GM12878 (cell line): ENCODE measurements at regions not wholly inside any gene's neighbourhood (a gene's known extent, or its start where the extent isn't known, plus 50 kb on each side); places are given as distances from the start of the nearest gene placed in this dataset.

ENCODE experiments used
- ATAC-seq: fragments of 200-7000 bp; cut with Tn5 transposase; 3 replicates; pipeline ENCODE4 v1.9.1; 2020; ENCODE audit warnings: mild to moderate bottlenecking, moderate library complexity
- BruUV-seq: library from RNA; stranded (reverse); fragments of 400-500 nt; replicated peaks from 2 replicates; lab custom pipeline; 2021; lab: Mats Ljungman, UMichigan
- CTCF ChIA-PET: fragments of 300-600 bp; sonication (Branson Sonifier 250); formaldehyde crosslinking; extraction: SDS; loops from one replicate; lab custom pipeline; 2021; ENCODE audit warnings: inconsistent platforms; lab: Yijun Ruan, JAX
- POLR2A ChIA-PET: fragments of 350-600 bp; formaldehyde crosslinking; extraction: SDS; loops from one replicate; lab custom pipeline; 2021; ENCODE audit warnings: inconsistent platforms; lab: Charles Lee
- RAD21 ChIA-PET: fragments of 300-600 bp; sonication (Branson Sonifier 250); formaldehyde crosslinking; loops from one replicate; lab custom pipeline; 2023; ENCODE audit warnings: antibody characterized with exemption; ENCODE audit not compliant: unreplicated experiment; lab: Charles Lee
- SMC1A ChIA-PET: fragments of 300-600 bp; sonication (Branson Sonifier 250); formaldehyde crosslinking; loops from one replicate; lab custom pipeline; 2023; ENCODE audit not compliant: unreplicated experiment, uncharacterized antibody; lab: Charles Lee
- DNase-seq: peaks from one replicate; pipeline ENCODE4 v3.0.0-alpha.2; 2011; ENCODE audit warnings: low read depth, low spot score
- FAIRE-seq: peaks from 3 replicates; lab custom pipeline; 2011; peaks lifted over from hg19 to GRCh38; lab: Jason Lieb, UNC
- H2AFZ ChIP-seq: 2 replicates; pipeline ENCODE4 v1.6.0; 2011; ENCODE audit warnings: low read depth, low read length, control low read depth; ENCODE audit not compliant: control insufficient read depth
- H3K27ac ChIP-seq: 2 replicates; pipeline ENCODE4 v1.5.1; 2011; ENCODE audit warnings: control low read depth; ENCODE audit not compliant: control insufficient read depth, insufficient read depth
- H3K27me3 ChIP-seq, 2 experiments: replicated peaks in 1 of 2; 2 replicates each; pipeline versions ENCODE4 v1.6.0 to v1.6.1; 2011; ENCODE audit warnings: low read length in 1 of 2; ENCODE audit not compliant: control insufficient read depth in 2 of 2, insufficient read depth in 2 of 2
- H3K36me3 ChIP-seq, 2 experiments: 2 replicates each; pipeline ENCODE4 v1.5.1; 2011; ENCODE audit warnings: low read length in 1 of 2; ENCODE audit not compliant: control insufficient read depth in 2 of 2, insufficient read depth in 2 of 2
- H3K4me1 ChIP-seq: 2 replicates; pipeline ENCODE4 v1.6.1; 2011; ENCODE audit warnings: mild to moderate bottlenecking, low read length, moderate library complexity, mixed read lengths; ENCODE audit not compliant: control insufficient read depth, insufficient read depth
- H3K4me2 ChIP-seq: 2 replicates; pipeline ENCODE4 v1.6.0; 2011; ENCODE audit warnings: control low read depth; ENCODE audit not compliant: control insufficient read depth, insufficient read depth
- H3K4me3 ChIP-seq: fragments of 200-600 bp; sonication (generic); 2 replicates; pipeline ENCODE4 v1.5.1; 2016
- H3K79me2 ChIP-seq: 2 replicates; pipeline ENCODE4 v1.6.0; 2011; ENCODE audit warnings: low read length; ENCODE audit not compliant: control insufficient read depth, insufficient read depth
- H3K9ac ChIP-seq: 2 replicates; pipeline ENCODE4 v1.8.0; 2011; ENCODE audit warnings: low read length, control low read depth, mixed read lengths; ENCODE audit not compliant: control insufficient read depth, insufficient read depth
- H3K9me3 ChIP-seq: replicated peaks from 3 replicates; pipeline ENCODE4 v1.5.1; 2011; ENCODE audit warnings: mild to moderate bottlenecking, low read length; ENCODE audit not compliant: control insufficient read depth, insufficient read depth
- H4K20me1 ChIP-seq: 2 replicates; pipeline ENCODE4 v1.6.0; 2011; ENCODE audit not compliant: control insufficient read depth, insufficient read depth
- DPF2 ChIP-seq: fragments of 450-650 bp; IDR thresholded peaks from 2 replicates; pipeline ENCODE4 v1.6.1; 2017; ENCODE audit warnings: mild to moderate bottlenecking
- HDGF ChIP-seq: fragments of 450-650 bp; IDR thresholded peaks from 2 replicates; pipeline ENCODE4 v1.6.1; 2016; ENCODE audit warnings: antibody characterized with exemption
- NFXL1 ChIP-seq: fragments of 450-650 bp; IDR thresholded peaks from 2 replicates; pipeline ENCODE4 v1.6.1; 2017; ENCODE audit warnings: antibody characterized with exemption, mild to moderate bottlenecking, borderline replicate concordance
- NFYA ChIP-seq: IDR thresholded peaks from 2 replicates; pipeline ENCODE4 v1.6.1; 2011; ENCODE audit warnings: low read depth, mild to moderate bottlenecking, low read length, improper control_type of control experiment, borderline replicate concordance
- RBBP5 ChIP-seq: fragments of 200-600 bp; sonication (generic); conservative IDR thresholded peaks from 2 replicates; pipeline ENCODE4 v1.6.1; 2016
- SIX5 ChIP-seq: IDR thresholded peaks from 2 replicates; pipeline ENCODE4 v1.6.1; 2011; ENCODE audit warnings: mild to moderate bottlenecking, low read depth, low read length, moderate library complexity; ENCODE audit not compliant: severe bottlenecking
- SMC3 ChIP-seq: IDR thresholded peaks from 2 replicates; pipeline ENCODE4 v1.6.1; 2011; ENCODE audit warnings: low read length, improper control_type of control experiment, borderline replicate concordance
- SP1 ChIP-seq: IDR thresholded peaks from one replicate; pipeline ENCODE4 v1.6.1; 2011; ENCODE audit warnings: low read depth, low read length
- ZNF622 ChIP-seq: fragments of 450-650 bp; IDR thresholded peaks from 2 replicates; pipeline ENCODE4 v1.6.1; 2017; ENCODE audit warnings: mild to moderate bottlenecking, inconsistent platforms
- ZSCAN29 ChIP-seq: fragments of 450-650 bp; IDR thresholded peaks from 2 replicates; pipeline ENCODE4 v1.6.1; 2017; ENCODE audit warnings: mild to moderate bottlenecking, moderate library complexity
- WGBS: methylation state at CpG from one replicate; pipeline ENCODE4 v1.1.6; 2016; ENCODE audit warnings: low lambda C conversion rate; ENCODE audit not compliant: insufficient replicate concordance, insufficient coverage; ENCODE audit errors: missing lambda C conversion rate; 5-methylcytosine and 5-hydroxymethylcytosine counted together
- in situ Hi-C: fragments of 300-500 bp; cut with MboI; formaldehyde crosslinking; loops from 9 replicates; pipeline ENCODE4 v1.14.3; 2018; ENCODE audit warnings: mixed read lengths
- intact Hi-C: fragments of 100-400 bp; cut with micrococcal nuclease; formaldehyde crosslinking; loops from one replicate; pipeline ENCODE4 v1.14.2; 2022; ENCODE audit not compliant: unreplicated experiment
- TF ChIP-seq, protein P1 (sequence below): IDR thresholded peaks from 2 replicates; pipeline ENCODE4 v1.6.1; 2012; ENCODE audit warnings: low read depth, low read length, improper control_type of control experiment
- TF ChIP-seq, protein P2 (sequence below): fragments of 450-650 bp; IDR thresholded peaks from 2 replicates; pipeline ENCODE4 v1.6.1; 2017; ENCODE audit warnings: mild to moderate bottlenecking, low read depth, inconsistent platforms; ENCODE audit not compliant: poor library complexity, severe bottlenecking
- TF ChIP-seq, protein P3 (sequence below): IDR thresholded peaks from 2 replicates; pipeline ENCODE4 v1.6.1; 2012; ENCODE audit warnings: mild to moderate bottlenecking, low read depth, low read length
- TF ChIP-seq, protein P4 (sequence below): IDR thresholded peaks from 2 replicates; pipeline ENCODE4 v1.6.1; 2011; ENCODE audit warnings: low read depth, low read length, improper control_type of control experiment, borderline replicate concordance

DNA sequence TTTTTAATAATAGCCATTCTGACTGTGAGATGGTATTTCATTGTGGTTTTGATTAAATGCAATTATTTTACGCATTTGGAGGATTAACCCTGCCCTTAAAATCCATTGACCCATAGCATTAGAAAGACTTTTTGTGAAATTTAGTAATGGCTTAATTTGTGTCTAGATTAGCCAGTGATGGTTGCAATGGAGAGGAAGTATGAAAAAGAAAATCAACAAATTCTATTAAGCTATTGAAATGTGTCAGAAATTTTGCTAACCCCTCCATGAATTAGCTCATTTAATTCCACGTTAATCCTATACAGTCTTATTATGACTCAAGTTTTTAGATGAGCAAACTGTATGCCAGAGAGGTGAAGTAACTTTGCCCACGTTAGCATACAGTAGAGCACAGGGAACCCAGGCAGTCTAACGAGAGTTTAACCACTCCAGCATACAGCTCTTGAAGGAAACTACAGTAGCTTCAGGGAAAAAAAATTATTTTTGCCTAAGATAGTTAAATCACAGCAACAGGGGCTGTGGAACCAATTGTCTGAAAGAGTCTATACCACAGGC lies 158.2 kb upstream of the PPP2R2B start (continued):
- TF ChIP-seq, protein P1, sequence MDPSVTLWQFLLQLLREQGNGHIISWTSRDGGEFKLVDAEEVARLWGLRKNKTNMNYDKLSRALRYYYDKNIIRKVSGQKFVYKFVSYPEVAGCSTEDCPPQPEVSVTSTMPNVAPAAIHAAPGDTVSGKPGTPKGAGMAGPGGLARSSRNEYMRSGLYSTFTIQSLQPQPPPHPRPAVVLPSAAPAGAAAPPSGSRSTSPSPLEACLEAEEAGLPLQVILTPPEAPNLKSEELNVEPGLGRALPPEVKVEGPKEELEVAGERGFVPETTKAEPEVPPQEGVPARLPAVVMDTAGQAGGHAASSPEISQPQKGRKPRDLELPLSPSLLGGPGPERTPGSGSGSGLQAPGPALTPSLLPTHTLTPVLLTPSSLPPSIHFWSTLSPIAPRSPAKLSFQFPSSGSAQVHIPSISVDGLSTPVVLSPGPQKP: no peak
- no peak for TF ChIP-seq RBBP5
- no peak for TF ChIP-seq ZNF622

DNA sequence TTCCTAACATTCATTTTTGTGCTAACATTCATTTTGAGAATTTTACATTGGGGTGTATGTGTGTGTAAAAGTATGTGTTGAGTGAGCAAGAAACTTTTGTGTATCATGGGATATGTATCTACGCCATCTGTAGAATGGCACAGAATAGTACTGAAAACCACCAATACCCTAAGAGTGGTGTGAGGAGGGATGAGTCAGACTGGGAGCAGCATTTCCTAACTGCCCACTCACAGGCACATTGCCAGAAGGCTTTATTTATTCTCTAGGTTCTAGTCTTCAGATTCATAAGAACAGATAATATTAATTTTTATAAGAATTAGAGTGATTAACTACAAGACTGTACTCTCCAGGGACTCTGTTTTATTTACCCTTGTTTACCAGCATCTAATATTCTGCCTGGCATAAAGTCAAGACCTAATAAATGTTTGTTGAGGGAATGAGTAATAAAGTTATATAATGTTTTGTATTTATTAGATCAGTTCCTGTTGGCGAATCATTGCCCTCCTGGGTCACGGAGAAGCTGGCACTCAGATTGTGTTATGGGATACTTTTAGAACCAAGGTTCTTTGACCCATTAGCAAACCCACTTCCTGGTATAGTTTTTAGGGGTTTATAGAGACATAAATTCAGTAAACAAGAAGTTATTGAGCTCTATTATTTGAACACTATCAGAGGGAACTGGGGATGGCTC lies 159.1 kb upstream of the PPP2R2B start:
- RAD21 ChIA-PET: interaction anchor here (0.5 kb wide), 1 partner anchor 139 kb away, joined by 3 read pairs; no protein-coding TSS in a partner anchor
- no peak for FAIRE-seq
- Histone ChIP-seq H2AFZ (no peak overlapping the region), H3K4me3 (no peak overlapping the region), H3K4me2 (no peak overlapping the region), H4K20me1 (no peaks in the 10 kb centered on the region), H3K27me3 (no peaks in the 10 kb centered on the region), H3K36me3 (no peaks in the 10 kb centered on the region), H3K27ac (no peak overlapping the region), H3K4me1 (no peaks in the 10 kb centered on the region), H3K9ac (no peak overlapping the region), H3K9me3 (no peaks in the 10 kb centered on the region), H3K79me2 (no peaks in the 10 kb centered on the region)
- DNase-seq: no peak
- in situ Hi-C loops: no loop called here
- 18% methylated on average over 3 of the region's 3 CpGs for WGBS
- SMC1A ChIA-PET: no interaction called here
- POLR2A ChIA-PET: no interaction called here
- BruUV-seq: no TSS peak
- CTCF ChIA-PET: interaction anchor here (1.2 kb wide), 1 partner anchor 61 kb away, joined by 4 read pairs; no protein-coding TSS in a partner anchor
- intact Hi-C loops: no loop called here
- ATAC-seq: peak; percentile 61
- TF ChIP-seq SP1 (no peak), HDGF (no peak), NFXL1 (no peak), DPF2 (no peak), ZSCAN29 (no peak), NFYA (no peak), SIX5 (no peak), SMC3 (no peak)
- TF ChIP-seq, protein P2, sequence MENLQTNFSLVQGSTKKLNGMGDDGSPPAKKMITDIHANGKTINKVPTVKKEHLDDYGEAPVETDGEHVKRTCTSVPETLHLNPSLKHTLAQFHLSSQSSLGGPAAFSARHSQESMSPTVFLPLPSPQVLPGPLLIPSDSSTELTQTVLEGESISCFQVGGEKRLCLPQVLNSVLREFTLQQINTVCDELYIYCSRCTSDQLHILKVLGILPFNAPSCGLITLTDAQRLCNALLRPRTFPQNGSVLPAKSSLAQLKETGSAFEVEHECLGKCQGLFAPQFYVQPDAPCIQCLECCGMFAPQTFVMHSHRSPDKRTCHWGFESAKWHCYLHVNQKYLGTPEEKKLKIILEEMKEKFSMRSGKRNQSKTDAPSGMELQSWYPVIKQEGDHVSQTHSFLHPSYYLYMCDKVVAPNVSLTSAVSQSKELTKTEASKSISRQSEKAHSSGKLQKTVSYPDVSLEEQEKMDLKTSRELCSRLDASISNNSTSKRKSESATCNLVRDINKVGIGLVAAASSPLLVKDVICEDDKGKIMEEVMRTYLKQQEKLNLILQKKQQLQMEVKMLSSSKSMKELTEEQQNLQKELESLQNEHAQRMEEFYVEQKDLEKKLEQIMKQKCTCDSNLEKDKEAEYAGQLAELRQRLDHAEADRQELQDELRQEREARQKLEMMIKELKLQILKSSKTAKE: no peak
- TF ChIP-seq, protein P3, sequence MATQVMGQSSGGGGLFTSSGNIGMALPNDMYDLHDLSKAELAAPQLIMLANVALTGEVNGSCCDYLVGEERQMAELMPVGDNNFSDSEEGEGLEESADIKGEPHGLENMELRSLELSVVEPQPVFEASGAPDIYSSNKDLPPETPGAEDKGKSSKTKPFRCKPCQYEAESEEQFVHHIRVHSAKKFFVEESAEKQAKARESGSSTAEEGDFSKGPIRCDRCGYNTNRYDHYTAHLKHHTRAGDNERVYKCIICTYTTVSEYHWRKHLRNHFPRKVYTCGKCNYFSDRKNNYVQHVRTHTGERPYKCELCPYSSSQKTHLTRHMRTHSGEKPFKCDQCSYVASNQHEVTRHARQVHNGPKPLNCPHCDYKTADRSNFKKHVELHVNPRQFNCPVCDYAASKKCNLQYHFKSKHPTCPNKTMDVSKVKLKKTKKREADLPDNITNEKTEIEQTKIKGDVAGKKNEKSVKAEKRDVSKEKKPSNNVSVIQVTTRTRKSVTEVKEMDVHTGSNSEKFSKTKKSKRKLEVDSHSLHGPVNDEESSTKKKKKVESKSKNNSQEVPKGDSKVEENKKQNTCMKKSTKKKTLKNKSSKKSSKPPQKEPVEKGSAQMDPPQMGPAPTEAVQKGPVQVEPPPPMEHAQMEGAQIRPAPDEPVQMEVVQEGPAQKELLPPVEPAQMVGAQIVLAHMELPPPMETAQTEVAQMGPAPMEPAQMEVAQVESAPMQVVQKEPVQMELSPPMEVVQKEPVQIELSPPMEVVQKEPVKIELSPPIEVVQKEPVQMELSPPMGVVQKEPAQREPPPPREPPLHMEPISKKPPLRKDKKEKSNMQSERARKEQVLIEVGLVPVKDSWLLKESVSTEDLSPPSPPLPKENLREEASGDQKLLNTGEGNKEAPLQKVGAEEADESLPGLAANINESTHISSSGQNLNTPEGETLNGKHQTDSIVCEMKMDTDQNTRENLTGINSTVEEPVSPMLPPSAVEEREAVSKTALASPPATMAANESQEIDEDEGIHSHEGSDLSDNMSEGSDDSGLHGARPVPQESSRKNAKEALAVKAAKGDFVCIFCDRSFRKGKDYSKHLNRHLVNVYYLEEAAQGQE: no peak
- TF ChIP-seq, protein P4, sequence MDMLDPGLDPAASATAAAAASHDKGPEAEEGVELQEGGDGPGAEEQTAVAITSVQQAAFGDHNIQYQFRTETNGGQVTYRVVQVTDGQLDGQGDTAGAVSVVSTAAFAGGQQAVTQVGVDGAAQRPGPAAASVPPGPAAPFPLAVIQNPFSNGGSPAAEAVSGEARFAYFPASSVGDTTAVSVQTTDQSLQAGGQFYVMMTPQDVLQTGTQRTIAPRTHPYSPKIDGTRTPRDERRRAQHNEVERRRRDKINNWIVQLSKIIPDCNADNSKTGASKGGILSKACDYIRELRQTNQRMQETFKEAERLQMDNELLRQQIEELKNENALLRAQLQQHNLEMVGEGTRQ: no peak
